GM18870 (cell line): ENCODE measurements at regions not wholly inside any gene's neighbourhood (a gene's known extent, or its start where the extent isn't known, plus 50 kb on each side); places are given as distances from the start of the nearest gene placed in this dataset.

Experiments used
- ATAC-seq: cut with Tn5 transposase; IDR thresholded peaks from one replicate; pipeline ENCODE4 v1.9.1; 2021; ENCODE audit warnings: moderate library complexity; ENCODE audit not compliant: unreplicated experiment

DNA sequence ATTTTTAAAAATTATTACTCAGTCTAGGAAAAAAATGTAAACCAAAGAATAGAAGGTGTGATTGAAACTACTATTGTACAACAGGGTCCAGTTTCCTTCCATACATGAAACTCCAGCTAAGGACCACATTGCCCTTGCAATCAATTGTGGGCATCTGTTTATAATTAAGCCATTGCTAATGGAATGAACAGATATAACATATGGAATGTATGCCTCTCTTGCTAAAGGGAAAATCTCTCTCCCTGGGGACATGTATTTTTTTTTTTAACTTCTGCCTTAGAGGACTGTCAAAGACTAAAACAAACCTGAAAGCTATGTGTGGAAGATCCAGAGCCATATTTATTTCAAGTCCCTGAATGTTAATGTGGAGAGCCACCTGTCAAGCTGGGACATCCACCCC, 336.8 kb upstream of the MANEA start:
- no peak for ATAC-seq

GRCh38 chr6:95242560-95242959, 334.8 kb upstream of the MANEA start:
- ATAC-seq = no peak

- ATAC-seq = no peak
Measured at GRCh38 chr6:95243053-95243452, 334.3 kb upstream of the MANEA start.

DNA sequence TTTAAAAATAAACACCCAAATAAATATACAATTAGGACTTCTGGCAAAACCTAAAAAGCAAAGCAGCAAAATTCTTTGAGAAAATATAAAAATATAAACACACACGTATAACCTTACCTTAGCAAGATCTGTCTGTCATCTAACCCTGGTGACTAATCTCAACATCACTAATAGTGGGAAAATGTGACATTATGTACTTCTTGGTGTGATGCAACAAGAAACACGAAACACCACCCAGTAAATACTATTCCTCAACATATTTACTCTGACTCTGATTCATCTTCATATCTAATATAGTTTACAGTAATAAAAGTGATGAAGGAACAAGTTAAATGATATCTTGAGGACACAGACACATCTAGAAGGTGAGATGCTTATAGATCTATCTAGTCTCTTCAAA, 332.6 kb upstream of the MANEA start:
- no peak for ATAC-seq

- ATAC-seq = no peak
Measured at GRCh38 chr6:95248499-95248898, 328.8 kb upstream of the MANEA start.

DNA sequence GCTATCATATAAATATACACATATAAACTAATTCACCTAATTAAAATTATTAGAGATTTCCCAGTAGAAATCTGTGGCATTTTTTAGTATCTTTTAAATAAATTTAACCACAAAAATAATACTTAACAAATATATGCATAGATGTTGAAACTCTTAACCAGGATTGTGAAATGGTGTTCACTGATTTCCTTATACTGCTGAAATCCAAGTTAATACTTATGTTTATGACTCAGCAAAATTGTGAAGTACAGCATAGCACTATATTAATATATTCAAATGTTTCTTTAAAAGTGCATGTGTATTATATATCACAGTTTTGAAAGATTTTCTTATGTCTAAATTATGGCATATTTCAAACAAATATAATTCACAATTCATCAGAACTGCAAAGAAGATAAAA, 328.2 kb upstream of the MANEA start:
- no peak for ATAC-seq

GRCh38 chr6:95249661-95250060, 327.7 kb upstream of the MANEA start:
- no peak for ATAC-seq

- no peak for ATAC-seq
Measured at GRCh38 chr6:95263840-95264239, 313.5 kb upstream of the MANEA start.

GRCh38 chr6:95266537-95267258, 310.6 kb upstream of the MANEA start:
- no peak for ATAC-seq

GRCh38 chr6:95274686-95275235, 302.6 kb upstream of the MANEA start:
- ATAC-seq = no peak

DNA sequence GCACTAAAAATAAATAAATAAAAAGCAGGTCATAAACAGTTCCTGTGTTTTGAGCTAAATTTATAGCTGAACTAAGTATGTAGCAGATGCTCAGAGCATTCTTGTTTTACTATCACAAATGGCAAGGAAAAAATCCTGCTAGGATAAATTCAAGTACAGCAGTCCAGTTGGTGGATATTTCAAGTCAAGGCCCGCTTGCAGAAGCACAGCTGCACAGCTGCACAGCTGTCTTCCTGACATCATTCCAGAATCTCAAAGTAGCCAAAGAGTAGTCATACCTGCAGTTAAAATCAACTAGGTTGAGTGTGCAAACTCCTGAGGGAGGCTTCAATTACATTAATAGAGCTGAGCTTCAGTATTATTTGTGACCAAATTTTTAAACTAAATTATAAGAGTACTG, 297.7 kb upstream of the MANEA start:
- ATAC-seq = no peak

DNA sequence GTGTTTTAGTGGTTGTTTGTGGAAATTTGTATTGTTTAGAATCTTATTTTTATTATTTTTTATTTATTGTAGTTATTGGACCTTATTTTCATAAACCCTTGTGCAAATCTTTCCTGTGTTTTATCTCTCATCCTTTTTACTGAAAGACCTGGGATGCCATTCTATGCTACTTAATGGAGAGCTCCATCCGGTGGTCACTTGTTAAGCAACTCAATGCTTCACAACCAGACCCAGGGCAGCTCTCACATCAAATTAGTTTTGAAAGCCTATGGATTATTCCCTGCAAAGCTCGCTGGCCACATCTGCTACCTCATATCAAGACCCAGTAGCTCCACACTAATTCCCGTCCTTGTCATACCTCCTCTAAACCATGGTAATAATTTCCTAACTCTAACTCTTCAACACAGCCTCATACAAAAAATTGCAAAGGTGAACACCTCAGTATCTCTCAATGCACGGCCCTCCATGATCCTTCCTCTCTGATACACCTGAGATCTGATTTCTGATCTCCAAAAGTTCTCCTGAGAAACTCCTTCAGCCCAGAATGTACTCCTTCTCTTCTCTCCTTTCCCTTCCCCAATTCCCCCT, 296.6 kb upstream of the MANEA start:
- no peak for ATAC-seq

DNA sequence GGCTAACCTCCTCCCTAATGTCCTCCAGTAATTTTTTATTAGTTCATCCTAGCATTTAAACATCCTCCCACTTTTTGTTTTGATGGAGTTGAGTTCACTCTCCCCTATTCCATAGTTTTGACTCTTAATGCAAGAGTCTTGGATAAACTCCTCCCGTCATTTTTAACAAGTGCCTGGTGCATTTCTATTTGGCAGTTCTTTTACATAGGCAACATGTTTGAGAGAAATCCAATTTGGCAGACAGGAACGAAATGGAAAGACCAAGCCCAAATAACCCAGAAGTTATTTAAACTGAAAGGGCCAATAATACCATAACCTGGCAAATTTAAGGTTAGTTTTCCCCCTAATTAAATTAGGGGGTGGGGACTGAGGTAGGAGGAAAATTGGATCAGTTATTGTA, 291.5 kb upstream of the MANEA start:
- ATAC-seq = no peak

- ATAC-seq = no peak
Measured at GRCh38 chr6:95286874-95287273, 290.5 kb upstream of the MANEA start.

- no peak for ATAC-seq
Measured at GRCh38 chr6:95288251-95288650, 289.1 kb upstream of the MANEA start.

GRCh38 chr6:95292011-95292410, 285.3 kb upstream of the MANEA start:
- no peak for ATAC-seq

DNA sequence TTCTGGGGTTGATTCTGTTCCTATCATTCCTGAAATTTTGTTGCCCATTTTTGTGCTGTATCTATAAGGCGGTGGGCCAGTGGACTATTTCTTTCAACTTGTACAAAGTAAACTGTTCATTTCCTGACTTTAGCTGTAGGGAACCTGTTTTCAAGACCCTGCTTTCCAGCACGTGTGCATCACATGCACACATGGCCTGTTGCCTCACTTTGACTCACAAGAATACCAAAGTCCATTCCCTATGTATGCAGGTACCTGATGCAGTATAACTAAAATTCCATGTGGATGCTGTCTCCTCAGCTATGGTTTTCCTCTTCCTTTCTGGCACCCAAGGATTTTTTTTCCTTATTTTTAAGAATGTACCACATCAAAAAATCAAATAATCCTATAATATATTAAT, 284.1 kb upstream of the MANEA start:
- no peak for ATAC-seq

DNA sequence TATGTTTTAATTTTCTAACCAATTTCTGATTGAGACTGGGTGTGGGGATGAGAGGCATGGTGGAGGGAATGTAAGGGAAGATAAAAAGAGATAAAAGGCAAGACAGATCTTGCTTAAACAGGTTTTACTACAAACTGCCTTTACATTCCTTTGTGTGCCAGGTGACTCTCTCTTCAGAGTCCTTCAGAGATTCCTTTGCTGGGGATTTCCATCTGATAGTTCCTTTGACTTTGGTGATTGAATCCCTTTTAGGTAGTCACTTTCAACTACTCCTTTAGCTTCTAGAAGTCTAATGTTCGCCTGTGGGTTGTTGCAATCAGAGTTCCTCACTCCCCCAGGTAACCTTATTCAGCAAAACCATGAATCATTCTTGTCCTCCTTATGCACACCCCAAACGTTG, 283.3 kb upstream of the MANEA start:
- no peak for ATAC-seq

GRCh38 chr6:95309545-95309944, 267.8 kb upstream of the MANEA start:
- ATAC-seq = no peak

DNA sequence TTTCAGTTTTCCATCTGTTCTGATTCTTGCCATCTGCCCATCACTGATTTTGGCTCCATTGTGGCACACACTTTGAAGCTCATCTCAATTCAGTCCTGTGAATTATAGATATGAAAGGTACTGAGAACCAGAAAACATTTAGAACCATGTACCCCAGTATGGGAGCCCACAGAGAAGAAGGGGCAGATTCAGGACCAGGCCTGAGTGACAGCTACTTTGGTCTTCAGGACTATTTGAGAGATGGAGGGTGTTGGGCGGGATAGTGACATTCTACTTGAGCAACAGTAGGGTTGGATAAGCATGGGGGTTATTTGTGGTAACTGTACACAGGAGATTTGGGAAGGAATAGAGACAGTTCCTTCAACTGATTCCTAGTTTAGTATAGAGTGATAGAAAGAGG, 259.2 kb upstream of the MANEA start:
- ATAC-seq = no peak

DNA sequence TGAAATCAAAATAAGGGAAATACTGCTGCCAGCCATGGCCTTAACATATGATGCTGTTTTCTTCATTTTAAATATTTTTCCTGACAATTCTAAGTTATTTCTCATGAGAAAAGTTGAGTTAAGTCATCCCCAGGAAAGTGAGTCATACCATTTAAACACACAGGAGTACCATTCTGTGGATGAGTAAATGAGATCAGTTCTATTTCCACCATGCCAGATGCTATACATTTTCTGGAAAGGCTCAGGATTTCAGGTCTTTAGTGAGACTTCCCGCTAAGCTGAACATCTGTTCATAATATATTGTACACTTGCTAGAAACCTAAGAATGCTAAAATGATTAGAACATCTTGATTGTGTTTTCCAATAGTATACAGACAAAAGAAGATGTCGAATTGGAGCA, 256.2 kb upstream of the MANEA start:
- ATAC-seq = no peak

DNA sequence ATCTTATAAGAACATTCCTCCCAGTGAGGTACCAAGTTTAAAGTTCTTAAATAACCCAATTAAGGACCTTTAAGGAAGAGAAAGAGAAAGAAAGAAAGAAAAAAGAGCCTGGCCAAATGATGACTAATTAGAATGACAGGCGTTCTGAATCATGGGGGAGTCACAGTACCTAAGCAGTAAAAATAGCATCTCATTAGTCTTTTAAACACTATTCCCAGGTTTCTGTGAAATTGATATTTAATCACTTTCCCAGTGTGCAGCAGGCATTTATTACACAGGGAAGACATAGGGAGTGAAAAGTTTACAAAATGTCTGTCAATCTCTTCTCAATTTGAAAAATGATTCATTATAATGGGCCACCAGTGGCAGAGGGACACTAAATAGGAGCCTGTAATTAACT, 251.4 kb upstream of the MANEA start:
- ATAC-seq = no peak

GRCh38 chr6:95328231-95328630, 249.1 kb upstream of the MANEA start:
- no peak for ATAC-seq
